HCT116 (cell line): ENCODE measurements at regions not wholly inside any gene's neighbourhood (a gene's known extent, or its start where the extent isn't known, plus 50 kb on each side); places are given as distances from the start of the nearest gene placed in this dataset.

Experiments
- ATAC-seq: fragments of 200-7000 bp; cut with Tn5 transposase; 2 replicates; pipeline ENCODE4 v1.9.1; 2020; ENCODE audit warnings: mild to moderate bottlenecking, moderate library complexity
- BruUV-seq: library from RNA; stranded (reverse); fragments of 400-500 nt; replicated peaks from 2 replicates; lab custom pipeline; 2021; lab: Mats Ljungman, UMichigan
- CTCF ChIA-PET: fragments of 300-600 bp; sonication (Branson Sonifier 250); formaldehyde crosslinking; loops from one replicate; lab custom pipeline; 2021; ENCODE audit warnings: antibody characterized with exemption; lab: Charles Lee
- POLR2A ChIA-PET: fragments of 300-600, 350-600 bp; sonication (Branson Sonifier 250); formaldehyde crosslinking; loops from one replicate; lab custom pipeline; 2021; ENCODE audit warnings: antibody characterized with exemption; lab: Charles Lee
- RAD21 ChIA-PET, 2 experiments: fragments of 300-600 bp; sonication (Branson Sonifier 250); formaldehyde crosslinking; loops; one replicate each; lab custom pipeline; 2023; ENCODE audit warnings: low total read pairs in 2 of 2; ENCODE audit not compliant: uncharacterized antibody in 2 of 2, unreplicated experiment in 2 of 2, low non-redundant PET in 1 of 2; lab: Charles Lee
- DNase-seq: peaks from one replicate; pipeline ENCODE4 v3.0.0-alpha.2; 2010; ENCODE audit warnings: low read depth, low spot score
- H2AFZ ChIP-seq: fragments of 200-600 bp; shearing (Covaris generic), sonication (generic); 2 replicates; pipeline ENCODE4 v1.6.1; 2017; ENCODE audit warnings: low read depth, mixed run types, mixed read lengths, antibody characterized with exemption, low read length; ENCODE audit not compliant: poor library complexity, severe bottlenecking
- H3K27ac ChIP-seq: 2 replicates; pipeline ENCODE4 v1.5.1; 2012; ENCODE audit warnings: low read depth, low read length
- H3K27me3 ChIP-seq: fragments of 200-600 bp; sonication (generic); 2 replicates; pipeline ENCODE4 v1.6.1; 2016; ENCODE audit warnings: mixed run types, low read length, mixed read lengths; ENCODE audit not compliant: insufficient read depth
- H3K36me3 ChIP-seq, 2 experiments: fragments of 200-500 bp in 1 of 2; fragments of 200-600 bp in 1 of 2; sonication (Bioruptor generic) in 1 of 2; sonication (generic) in 1 of 2; 2 replicates each; pipeline versions ENCODE4 v1.5.1 to v1.6.1; 2014 to 2016; ENCODE audit warnings: low read length in 2 of 2, inconsistent platforms in 1 of 2, mixed read lengths in 1 of 2, mixed run types in 1 of 2; ENCODE audit not compliant: insufficient read depth in 2 of 2, control insufficient read depth in 1 of 2
- H3K4me1 ChIP-seq, 2 experiments: fragments of 200-600 bp in 1 of 2; sonication (generic) in 1 of 2; 2 replicates each; pipeline versions ENCODE4 v1.5.1 to v1.6.1; 2012 to 2017; ENCODE audit warnings: low read length in 2 of 2, inconsistent platforms in 1 of 2, mild to moderate bottlenecking in 1 of 2, mixed read lengths in 1 of 2, mixed run types in 1 of 2, moderate library complexity in 1 of 2; ENCODE audit not compliant: insufficient read depth in 2 of 2, control insufficient read depth in 1 of 2
- H3K4me2 ChIP-seq: fragments of 200-600 bp; sonication (generic); 2 replicates; pipeline ENCODE4 v1.6.1; 2017; ENCODE audit warnings: mixed run types, low read length, mixed read lengths
- H3K4me3 ChIP-seq, 2 experiments: fragments of 200-600 bp in 1 of 2; sonication (generic) in 1 of 2; replicated peaks in 1 of 2; 2 replicates each; pipeline ENCODE4 v1.5.1; 2011 to 2016; ENCODE audit warnings: low read length in 2 of 2, control low read depth in 1 of 2, low read depth in 1 of 2, mild to moderate bottlenecking in 1 of 2, mixed read lengths in 1 of 2, mixed run types in 1 of 2
- H3K79me2 ChIP-seq: fragments of 200-600 bp; sonication (generic); 2 replicates; pipeline ENCODE4 v1.6.1; 2017; ENCODE audit warnings: mild to moderate bottlenecking, mixed run types, low read length, moderate library complexity, mixed read lengths; ENCODE audit not compliant: insufficient read depth
- H3K9ac ChIP-seq: fragments of 200-600 bp; sonication (generic); 2 replicates; pipeline ENCODE4 v1.6.1; 2016; ENCODE audit warnings: low read length, mixed read lengths
- H3K9me2 ChIP-seq: fragments of 200-600 bp; sonication (generic), shearing (Covaris generic); 2 replicates; pipeline ENCODE4 v1.6.1; 2017; ENCODE audit warnings: mixed run types, mild to moderate bottlenecking, moderate library complexity; ENCODE audit not compliant: insufficient read depth
- H3K9me3 ChIP-seq, 2 experiments: fragments of 200-500 bp in 1 of 2; fragments of 200-600 bp in 1 of 2; sonication (Bioruptor generic) in 1 of 2; sonication (generic) in 1 of 2; 2 replicates each; pipeline ENCODE4 v1.6.1; 2014 to 2017; ENCODE audit warnings: low read length in 2 of 2, mixed read lengths in 2 of 2, inconsistent platforms in 1 of 2, low read depth in 1 of 2, mild to moderate bottlenecking in 1 of 2, mixed run types in 1 of 2, moderate library complexity in 1 of 2; ENCODE audit not compliant: control insufficient read depth in 1 of 2, insufficient read depth in 1 of 2
- H4K20me1 ChIP-seq: fragments of 200-600 bp; sonication (generic), shearing (Covaris generic); 2 replicates; pipeline ENCODE4 v1.6.1; 2017; ENCODE audit warnings: mixed run types, mild to moderate bottlenecking, moderate library complexity; ENCODE audit not compliant: insufficient read depth
- CBX3 ChIP-seq: IDR thresholded peaks from 2 replicates; pipeline ENCODE4 v1.6.1; 2012; ENCODE audit warnings: low read depth
- CTCF ChIP-seq, 3 experiments: fragments of 200-600 bp in 1 of 3; sonication (generic) in 1 of 3; IDR thresholded peaks in 2 of 3; conservative IDR thresholded peaks in 1 of 3; 2 replicates each; pipeline ENCODE4 v1.5.1; 2012 to 2017; ENCODE audit warnings: low read depth in 2 of 3, low read length in 2 of 3, antibody characterized with exemption in 1 of 3, borderline replicate concordance in 1 of 3, control low read depth in 1 of 3, mild to moderate bottlenecking in 1 of 3, mixed read lengths in 1 of 3, mixed run types in 1 of 3, moderate library complexity in 1 of 3; ENCODE audit not compliant: insufficient read depth in 1 of 3
- EZH2phosphoT487 ChIP-seq: fragments of 200-600 bp; IDR thresholded peaks from 2 replicates; pipeline ENCODE4 v1.6.1; 2018; ENCODE audit warnings: antibody characterized with exemption, borderline replicate concordance
- SP1 ChIP-seq: IDR thresholded peaks from 2 replicates; pipeline ENCODE4 v1.6.1; 2012; ENCODE audit warnings: low read depth
- ZBTB33 ChIP-seq: IDR thresholded peaks from 2 replicates; pipeline ENCODE4 v1.6.1; 2011; ENCODE audit warnings: mild to moderate bottlenecking, low read length, moderate library complexity; ENCODE audit not compliant: insufficient replicate concordance; ENCODE audit errors: extremely low read depth
- ZFX ChIP-seq: fragments of 450-650 bp; IDR thresholded peaks from 2 replicates; pipeline ENCODE4 v1.6.1; 2017
- intact Hi-C: fragments of 100-400 bp; cut with micrococcal nuclease; formaldehyde crosslinking; loops from 2 replicates; pipeline ENCODE4 v1.10.0; 2022

GRCh38 chr15:62400778-62401177 lies 235.7 kb upstream of the C2CD4B start:
- H3K9me2 ChIP-seq: no peaks in the 10 kb centered on the region
- DNase-seq (no peak), ATAC-seq (no peak)
- H4K20me1 ChIP-seq: no peaks in the 10 kb centered on the region
- CTCF ChIA-PET: no interaction called here
- RAD21 ChIA-PET: no interaction called here
- H3K79me2 ChIP-seq: no peaks in the 10 kb centered on the region
- no peak overlapping the region for H3K4me3 ChIP-seq
- peaks cover 4 to 14% of the 10 kb centered on the region in 2 experiments; a peak in 1 of 4 replicates for H3K9me3 ChIP-seq
- H3K36me3 ChIP-seq: no peaks in the 10 kb centered on the region
- BruUV-seq: no TSS peak
- TF ChIP-seq ZFX: no peak
- no peak for TF ChIP-seq CTCF (IDR thresholded peaks at IDR 0.05 in 2 of 3, conservative IDR thresholded peaks at IDR 0.05 in 1 of 3; ENCODE audit: borderline replicate concordance in 1 of 3, insufficient read depth in 1 of 3, low read depth in 2 of 3, low read length in 2 of 3)
- no peak for TF ChIP-seq CBX3
- TF ChIP-seq ZBTB33: no peak
- TF ChIP-seq EZH2phosphoT487: no peak
- no peak for TF ChIP-seq SP1
- no peak overlapping the region for H3K9ac ChIP-seq
- no peak overlapping the region for H2AFZ ChIP-seq
- no peaks in the 10 kb centered on the region; the same call in 1 of the 2 replicates for H3K27me3 ChIP-seq
- H3K4me1 ChIP-seq: peaks cover 5 to 12% of the 10 kb centered on the region in 2 experiments
- intact Hi-C loops: no loop called here
- H3K4me2 ChIP-seq: no peak overlapping the region
- POLR2A ChIA-PET: no interaction called here
- no peak overlapping the region for H3K27ac ChIP-seq
